OCI-LY1 (cell line): ENCODE measurements at regions not wholly inside any gene's neighbourhood (a gene's known extent, or its start where the extent isn't known, plus 50 kb on each side); places are given as distances from the start of the nearest gene placed in this dataset.
"Not testable (repeated sequence)": the region's sequence is repeated elsewhere in the genome, so short reads cannot be mapped to it uniquely, and the experiment has no call there.

ENCODE experiments used
- H2AFZ ChIP-seq: fragments of 200-600 bp; sonication (generic), shearing (Covaris generic); 2 replicates; pipeline ENCODE4 v1.6.0; 2014; ENCODE audit warnings: antibody characterized with exemption, mild to moderate bottlenecking, low read length
- H3F3A ChIP-seq: fragments of 200-600 bp; sonication (generic), shearing (Covaris generic); 2 replicates; pipeline ENCODE4 v1.6.0; 2014; ENCODE audit warnings: mild to moderate bottlenecking, antibody characterized with exemption, low read length, moderate library complexity; ENCODE audit not compliant: insufficient read depth
- H3K27ac ChIP-seq: fragments of 200-600 bp; sonication (generic); 2 replicates; pipeline ENCODE4 v1.5.1; 2014; ENCODE audit warnings: low read length, mixed run types, mild to moderate bottlenecking, low read depth; ENCODE audit not compliant: poor library complexity, severe bottlenecking
- H3K27me3 ChIP-seq: fragments of 200-600 bp; sonication (generic); 2 replicates; pipeline ENCODE4 v1.6.0; 2014; ENCODE audit warnings: antibody characterized with exemption, mild to moderate bottlenecking, low read length, moderate library complexity; ENCODE audit not compliant: insufficient read depth
- H3K36me3 ChIP-seq: fragments of 200-600 bp; sonication (generic); 2 replicates; pipeline ENCODE4 v1.6.1; 2014; ENCODE audit warnings: mild to moderate bottlenecking, antibody characterized with exemption, low read length, moderate library complexity, mixed read lengths; ENCODE audit not compliant: insufficient read depth
- H3K4me1 ChIP-seq: fragments of 200-600 bp; sonication (generic); 2 replicates; pipeline ENCODE4 v1.5.1; 2014; ENCODE audit warnings: mild to moderate bottlenecking, low read length, moderate library complexity; ENCODE audit not compliant: insufficient read depth, severe bottlenecking
- H3K4me2 ChIP-seq: fragments of 200-600 bp; sonication (generic), shearing (Covaris generic); 2 replicates; pipeline ENCODE4 v1.6.1; 2014; ENCODE audit warnings: low read length
- H3K4me3 ChIP-seq: fragments of 200-600 bp; sonication (generic); 2 replicates; pipeline ENCODE4 v1.5.1; 2014; ENCODE audit warnings: low read length, low read depth, mild to moderate bottlenecking, mixed read lengths; ENCODE audit not compliant: poor library complexity, severe bottlenecking
- H3K79me2 ChIP-seq: fragments of 200-600 bp; shearing (Covaris generic); 2 replicates; pipeline ENCODE4 v1.6.1; 2016; ENCODE audit warnings: mixed run types, low read length, mixed read lengths; ENCODE audit not compliant: insufficient read depth
- H3K9ac ChIP-seq: fragments of 200-600 bp; sonication (generic), shearing (Covaris generic); 2 replicates; pipeline ENCODE4 v1.6.1; 2014; ENCODE audit warnings: mild to moderate bottlenecking, low read length, mixed read lengths
- H3K9me2 ChIP-seq: fragments of 200-600 bp; sonication (generic), shearing (Covaris generic); 2 replicates; pipeline ENCODE4 v1.6.1; 2014; ENCODE audit warnings: low read depth, mild to moderate bottlenecking, low read length, mixed read lengths
- H3K9me3 ChIP-seq: fragments of 200-600 bp; shearing (Covaris generic); 2 replicates; pipeline ENCODE4 v1.6.1; 2014; ENCODE audit warnings: low read length, mixed read lengths
- H4K20me1 ChIP-seq: fragments of 200-600 bp; sonication (generic), shearing (Covaris generic); 2 replicates; pipeline ENCODE4 v1.6.0; 2016; ENCODE audit warnings: mild to moderate bottlenecking, low read length; ENCODE audit not compliant: insufficient read depth
- CTCF ChIP-seq: fragments of 200-600 bp; sonication (generic), shearing (Covaris generic); IDR thresholded peaks from 2 replicates; pipeline ENCODE4 v1.5.1; 2017; ENCODE audit warnings: mild to moderate bottlenecking, antibody characterized with exemption, low read length, moderate library complexity, mixed read lengths
- EZH2 ChIP-seq: fragments of 200-600 bp; sonication (generic), shearing (Covaris generic); IDR thresholded peaks from 2 replicates; pipeline ENCODE4 v1.8.0; 2017; ENCODE audit warnings: borderline replicate concordance, mixed run types, mild to moderate bottlenecking, antibody characterized with exemption, low read length, moderate library complexity, mixed read lengths

- Histone ChIP-seq H4K20me1 (no peaks in the 10 kb centered on the region), H3K36me3 (no peaks in the 10 kb centered on the region; the same call in 1 of the 2 replicates), H3K4me2 (no peak overlapping the region), H3K79me2 (no peaks in the 10 kb centered on the region), H3K27ac (no peak overlapping the region), H3K9me2 (no peaks in the 10 kb centered on the region), H3K9ac (no peak overlapping the region), H3K4me1 (no peaks in the 10 kb centered on the region), H3K27me3 (no peaks in the 10 kb centered on the region), H2AFZ (no peak overlapping the region), H3K4me3 (no peak overlapping the region), H3F3A (no peaks in the 10 kb centered on the region), H3K9me3 (no peaks in the 10 kb centered on the region)
- no peak for TF ChIP-seq EZH2
Observed at GRCh38 chr1:90864681-90865080, 147.6 kb upstream of the BARHL2 start.

- Histone ChIP-seq H3K4me3 (no peak overlapping the region), H4K20me1 (no peaks in the 10 kb centered on the region), H2AFZ (no peak overlapping the region), H3K9me3 (no peaks in the 10 kb centered on the region), H3K27ac (no peak overlapping the region), H3K79me2 (no peaks in the 10 kb centered on the region), H3K4me2 (no peak overlapping the region), H3K36me3 (no peaks in the 10 kb centered on the region; the same call in 1 of the 2 replicates), H3K4me1 (no peaks in the 10 kb centered on the region), H3F3A (no peaks in the 10 kb centered on the region), H3K9ac (no peak overlapping the region), H3K27me3 (no peaks in the 10 kb centered on the region), H3K9me2 (no peaks in the 10 kb centered on the region)
- TF ChIP-seq CTCF (no peak), EZH2 (no peak)
Observed at GRCh38 chr1:90862782-90863181, 145.7 kb upstream of the BARHL2 start.

- H3K9me2 ChIP-seq, H3K9me3 ChIP-seq, H3K36me3 ChIP-seq, H3K79me2 ChIP-seq, H3K27ac ChIP-seq, H3F3A ChIP-seq, H2AFZ ChIP-seq, H3K4me1 ChIP-seq, H3K9ac ChIP-seq, H4K20me1 ChIP-seq, H3K4me2 ChIP-seq, H3K4me3 ChIP-seq, H3K27me3 ChIP-seq: not testable (repeated sequence)
Observed at GRCh38 chr1:90861421-90861820, 144.3 kb upstream of the BARHL2 start.

- Histone ChIP-seq H3K27me3 (no peaks in the 10 kb centered on the region), H3K9me3 (no peaks in the 10 kb centered on the region), H3K4me3 (no peak overlapping the region), H3K4me1 (peaks cover 4% of the 10 kb centered on the region), H3K36me3 (no peaks in the 10 kb centered on the region; the same call in 1 of the 2 replicates), H3K27ac (no peak overlapping the region), H3K9me2 (no peaks in the 10 kb centered on the region), H3F3A (no peaks in the 10 kb centered on the region), H2AFZ (no peak overlapping the region), H3K9ac (no peak overlapping the region), H4K20me1 (no peaks in the 10 kb centered on the region), H3K79me2 (no peaks in the 10 kb centered on the region), H3K4me2 (no peak overlapping the region)
- no peak for TF ChIP-seq EZH2
- TF ChIP-seq CTCF = no peak
Observed at GRCh38 chr1:90856463-90857007, 139.4 kb upstream of the BARHL2 start.
